ENCODE measurements at regions not wholly inside any gene's neighbourhood (a gene's known extent, or its start where the extent isn't known, plus 50 kb on each side); places are given as distances from the start of the nearest gene placed in this dataset.

DNA sequence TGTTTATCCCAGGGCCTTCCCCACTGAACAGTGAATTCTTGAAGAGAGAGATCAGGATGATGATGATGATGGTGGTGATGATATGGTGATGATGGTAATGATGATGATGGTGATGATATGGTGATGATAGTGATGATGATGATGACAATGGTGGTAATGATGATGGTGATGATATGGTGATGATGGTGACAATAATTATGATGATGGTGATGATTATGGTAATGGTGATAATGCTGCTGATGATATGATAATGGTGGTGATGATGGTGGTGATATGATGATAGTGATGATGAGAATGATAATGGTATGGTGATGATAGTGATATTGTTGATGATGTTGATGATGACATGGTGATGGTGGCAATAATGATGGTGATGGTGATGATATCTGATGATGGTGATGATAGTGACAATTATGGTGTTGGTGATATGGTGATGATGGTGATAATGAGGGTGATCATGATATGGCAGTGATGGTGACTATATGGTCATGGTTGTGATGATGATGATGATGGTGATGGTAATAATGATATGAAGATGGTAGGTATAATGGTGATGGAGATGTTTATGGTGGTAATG lies 99.9 kb downstream of the HAPSTR1 start:
- TF ChIP-seq CTCF (IDR thresholded peaks at IDR 0.05; ENCODE audit: insufficient read depth, low read length, missing control alignments), result no peak
- POLR2A ChIA-PET, result no interaction called here

DNA sequence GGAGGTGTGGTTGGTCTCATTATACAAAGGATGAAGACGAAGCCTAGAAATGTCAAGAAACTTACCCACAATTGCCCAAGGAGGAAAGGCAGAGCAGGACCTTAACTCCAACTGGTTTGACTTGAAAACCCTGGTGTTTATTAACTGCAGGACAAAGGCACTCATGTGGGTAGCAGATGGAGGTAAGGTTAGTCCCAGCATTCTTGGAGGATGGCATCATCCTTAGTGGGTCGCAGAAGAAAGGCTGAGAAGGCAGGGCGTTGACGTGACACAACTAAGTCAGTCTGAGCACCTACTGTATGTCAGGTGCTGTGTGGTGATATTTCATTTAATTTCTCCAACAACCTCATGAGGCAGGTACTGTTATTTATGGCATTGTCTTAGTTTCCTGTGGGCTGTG lies 101.3 kb downstream of the HAPSTR1 start:
- TF ChIP-seq CTCF (IDR thresholded peaks at IDR 0.05; ENCODE audit: insufficient read depth, low read length, missing control alignments), result no peak
- ChIA-PET POLR2A (no interaction called here), CTCF (no interaction called here)
- H3K4me3 ChIP-seq (ENCODE audit: low read depth, low read length), result no peak overlapping the region
- no peak for DNase-seq (ENCODE audit: low read depth, low spot score)

More for the DNA sequence above, 99.9 kb downstream of the HAPSTR1 start:
- CTCF ChIA-PET, result no interaction called here
- DNase-seq (ENCODE audit: low read depth, low spot score), result no peak
- no peak overlapping the region for H3K4me3 ChIP-seq (ENCODE audit: low read depth, low read length)

GRCh38 chr16:9195287-9195686 lies 103.8 kb downstream of the HAPSTR1 start:
- no peak overlapping the region for H3K4me3 ChIP-seq (ENCODE audit: low read depth, low read length)
- TF ChIP-seq CTCF (IDR thresholded peaks at IDR 0.05; ENCODE audit: insufficient read depth, low read length, missing control alignments), result no peak
- POLR2A ChIA-PET, result no interaction called here
- CTCF ChIA-PET, result no interaction called here
- no peak for DNase-seq (ENCODE audit: low read depth, low spot score)

DNA sequence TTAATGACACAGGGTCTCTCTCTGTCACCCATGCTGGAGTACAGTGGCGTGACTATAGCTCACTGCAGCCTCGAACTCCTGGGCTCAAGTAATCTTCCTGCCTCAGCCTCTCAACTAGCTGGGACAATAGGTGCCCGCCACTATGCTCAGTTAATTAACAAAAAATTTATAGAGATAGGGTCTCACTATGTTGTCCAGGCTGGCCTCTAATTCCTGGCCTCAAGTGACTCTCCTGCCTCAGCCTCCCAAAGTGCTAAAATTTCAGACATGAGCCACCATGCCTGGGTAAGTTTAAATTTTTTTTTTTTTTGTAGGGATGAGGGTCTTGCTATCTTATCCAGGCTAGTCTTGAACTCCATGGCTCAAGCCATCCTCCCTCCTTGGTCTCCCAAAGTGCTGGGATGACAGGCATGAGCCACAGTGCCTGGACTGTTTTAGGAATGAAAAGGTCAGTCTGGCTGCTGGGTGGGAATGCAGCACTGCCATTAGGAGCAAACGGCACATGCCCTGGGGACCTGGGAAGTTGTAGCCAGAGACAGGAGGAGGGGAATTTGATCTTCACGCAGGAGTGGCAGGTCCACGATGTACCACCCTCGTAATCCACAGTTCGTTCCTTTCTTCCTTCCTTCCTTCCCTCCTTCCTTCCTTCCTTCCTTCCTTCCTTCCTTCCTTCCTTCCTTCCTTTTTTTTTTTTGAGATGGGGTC lies 106.7 kb downstream of the HAPSTR1 start:
- POLR2A ChIA-PET, result no interaction called here
- CTCF ChIA-PET, result no interaction called here
- no peak for DNase-seq (ENCODE audit: low read depth, low spot score)
- no peak for TF ChIP-seq CTCF (IDR thresholded peaks at IDR 0.05; ENCODE audit: insufficient read depth, low read length, missing control alignments)
- H3K4me3 ChIP-seq (ENCODE audit: low read depth, low read length), result no peak overlapping the region

- no peak for TF ChIP-seq CTCF (IDR thresholded peaks at IDR 0.05; ENCODE audit: insufficient read depth, low read length, missing control alignments)
- no peak overlapping the region for H3K4me3 ChIP-seq (ENCODE audit: low read depth, low read length)
- ChIA-PET POLR2A (no interaction called here), CTCF (no interaction called here)
- no peak for DNase-seq (ENCODE audit: low read depth, low spot score)
Observed at GRCh38 chr16:9199311-9199710, 107.9 kb downstream of the HAPSTR1 start.

GRCh38 chr16:9199751-9200150 lies 108.3 kb downstream of the HAPSTR1 start:
- no peak overlapping the region for H3K4me3 ChIP-seq (ENCODE audit: low read depth, low read length)
- CTCF ChIA-PET, result no interaction called here
- TF ChIP-seq CTCF (IDR thresholded peaks at IDR 0.05; ENCODE audit: insufficient read depth, low read length, missing control alignments), result no peak
- POLR2A ChIA-PET, result no interaction called here
- DNase-seq (ENCODE audit: low read depth, low spot score), result no peak

Measured in AG04449 (cell line).